ENCODE measurements at regions not wholly inside any gene's neighbourhood (a gene's known extent, or its start where the extent isn't known, plus 50 kb on each side); places are given as distances from the start of the nearest gene placed in this dataset.

GRCh38 chr5:174384509-174384947 lies 339.0 kb downstream of the NSG2 start:
- no peak for TF ChIP-seq POLR2A (IDR thresholded peaks at IDR 0.05)
- TF ChIP-seq, protein P1, sequence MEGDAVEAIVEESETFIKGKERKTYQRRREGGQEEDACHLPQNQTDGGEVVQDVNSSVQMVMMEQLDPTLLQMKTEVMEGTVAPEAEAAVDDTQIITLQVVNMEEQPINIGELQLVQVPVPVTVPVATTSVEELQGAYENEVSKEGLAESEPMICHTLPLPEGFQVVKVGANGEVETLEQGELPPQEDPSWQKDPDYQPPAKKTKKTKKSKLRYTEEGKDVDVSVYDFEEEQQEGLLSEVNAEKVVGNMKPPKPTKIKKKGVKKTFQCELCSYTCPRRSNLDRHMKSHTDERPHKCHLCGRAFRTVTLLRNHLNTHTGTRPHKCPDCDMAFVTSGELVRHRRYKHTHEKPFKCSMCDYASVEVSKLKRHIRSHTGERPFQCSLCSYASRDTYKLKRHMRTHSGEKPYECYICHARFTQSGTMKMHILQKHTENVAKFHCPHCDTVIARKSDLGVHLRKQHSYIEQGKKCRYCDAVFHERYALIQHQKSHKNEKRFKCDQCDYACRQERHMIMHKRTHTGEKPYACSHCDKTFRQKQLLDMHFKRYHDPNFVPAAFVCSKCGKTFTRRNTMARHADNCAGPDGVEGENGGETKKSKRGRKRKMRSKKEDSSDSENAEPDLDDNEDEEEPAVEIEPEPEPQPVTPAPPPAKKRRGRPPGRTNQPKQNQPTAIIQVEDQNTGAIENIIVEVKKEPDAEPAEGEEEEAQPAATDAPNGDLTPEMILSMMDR (IDR thresholded peaks at IDR 0.05) = no peak
- TF ChIP-seq POLR2AphosphoS5 (IDR thresholded peaks at IDR 0.05) = no peak

Data from suprapubic skin (tissue), 4 donors.